ENCODE measurements at regions not wholly inside any gene's neighbourhood (a gene's known extent, or its start where the extent isn't known, plus 50 kb on each side); places are given as distances from the start of the nearest gene placed in this dataset.

- Histone ChIP-seq H3K9me3 (no peaks in the 10 kb centered on the region), H3K27me3 (no peaks in the 10 kb centered on the region), H3K4me1 (no peaks in the 10 kb centered on the region), H3K4me3 (no peak overlapping the region), H3K36me3 (no peaks in the 10 kb centered on the region), H3K27ac (no peak overlapping the region)
- TF ChIP-seq CTCF (IDR thresholded peaks at IDR 0.05), result no peak
- intact Hi-C loops (cut with DNase I), result no loop called here
- DNase-seq (ENCODE audit: low spot score in 2 of 2), result no peak
Observed at GRCh38 chr6:110048221-110048875, 70.2 kb downstream of the GPR6 start.

- intact Hi-C loops (cut with DNase I), result loop anchor here (5.0 to 10.0 kb wide), 3 partner anchors 343 to 523 kb away; no protein-coding TSS in a partner anchor
- no peaks in the 10 kb centered on the region for H3K9me3 ChIP-seq
- DNase-seq (ENCODE audit: low spot score in 2 of 2), result no peak
Observed at GRCh38 chr6:110049696-110050439, 71.8 kb downstream of the GPR6 start.

More at GRCh38 chr6:110049696-110050439, 71.8 kb downstream of the GPR6 start:
- no peaks in the 10 kb centered on the region for H3K27me3 ChIP-seq
- H3K4me3 ChIP-seq, result no peak overlapping the region
- H3K4me1 ChIP-seq, result no peaks in the 10 kb centered on the region
- H3K36me3 ChIP-seq, result no peaks in the 10 kb centered on the region
- no peak for TF ChIP-seq CTCF (IDR thresholded peaks at IDR 0.05)
- H3K27ac ChIP-seq, result no peak overlapping the region

Data from ascending aorta (tissue), 2 donors.